Mesendoderm (in vitro differentiated cells): ENCODE measurements at regions not wholly inside any gene's neighbourhood (a gene's known extent, or its start where the extent isn't known, plus 50 kb on each side); places are given as distances from the start of the nearest gene placed in this dataset.

Experiments used
- DNase-seq: peaks from one replicate; pipeline ENCODE4 v3.0.0; 2013
- H2AK5ac ChIP-seq: 2 replicates; pipeline ENCODE4 v1.6.1; 2013; ENCODE audit warnings: low read length, inconsistent platforms
- H2BK120ac ChIP-seq: 2 replicates; pipeline ENCODE4 v1.6.1; 2013; ENCODE audit warnings: low read depth, mild to moderate bottlenecking, low read length, moderate library complexity, mixed read lengths
- H2BK15ac ChIP-seq: replicated peaks from 2 replicates; pipeline ENCODE4 v1.6.1; 2013; ENCODE audit warnings: low read depth, mild to moderate bottlenecking, moderate library complexity
- H2BK5ac ChIP-seq: 2 replicates; pipeline ENCODE4 v1.6.1; 2013; ENCODE audit warnings: low read length, inconsistent platforms
- H3K18ac ChIP-seq: 2 replicates; pipeline ENCODE4 v1.6.1; 2013; ENCODE audit warnings: mild to moderate bottlenecking, low read length, mixed read lengths
- H3K23ac ChIP-seq: one replicate; pipeline ENCODE4 v1.6.1; 2013; ENCODE audit warnings: low read length
- H3K27ac ChIP-seq: 2 replicates; pipeline ENCODE4 v1.5.1; 2013; ENCODE audit warnings: low read depth, mild to moderate bottlenecking, inconsistent platforms, low read length, moderate library complexity
- H3K27me3 ChIP-seq: 2 replicates; pipeline ENCODE4 v1.6.1; 2013; ENCODE audit warnings: low read length, control low read depth, mild to moderate bottlenecking, inconsistent platforms; ENCODE audit not compliant: insufficient read depth, poor library complexity
- H3K36me3 ChIP-seq: 2 replicates; pipeline ENCODE4 v1.6.1; 2013; ENCODE audit warnings: low read length, inconsistent platforms; ENCODE audit not compliant: control insufficient read depth, insufficient read depth
- H3K4ac ChIP-seq: one replicate; pipeline ENCODE4 v1.6.1; 2013; ENCODE audit warnings: low read depth, mild to moderate bottlenecking, low read length, moderate library complexity
- H3K4me1 ChIP-seq: 2 replicates; pipeline ENCODE4 v1.6.1; 2013; ENCODE audit warnings: low read depth, low read length, inconsistent platforms; ENCODE audit not compliant: control insufficient read depth
- H3K4me2 ChIP-seq: 2 replicates; pipeline ENCODE4 v1.6.1; 2013; ENCODE audit warnings: low read length
- H3K4me3 ChIP-seq: 2 replicates; pipeline ENCODE4 v1.5.1; 2013; ENCODE audit warnings: mild to moderate bottlenecking, low read length
- H3K56ac ChIP-seq: one replicate; pipeline ENCODE4 v1.6.1; 2013; ENCODE audit warnings: low read length
- H3K79me1 ChIP-seq: 2 replicates; pipeline ENCODE4 v1.6.1; 2013; ENCODE audit warnings: low read length, inconsistent platforms
- H3K79me2 ChIP-seq: 2 replicates; pipeline ENCODE4 v1.6.1; 2013; ENCODE audit warnings: mild to moderate bottlenecking, low read length; ENCODE audit not compliant: control insufficient read depth, insufficient read depth
- H3K9ac ChIP-seq: 2 replicates; pipeline ENCODE4 v1.6.1; 2013; ENCODE audit warnings: low read length, inconsistent platforms
- H4K5ac ChIP-seq: one replicate; pipeline ENCODE4 v1.6.1; 2013; ENCODE audit warnings: low read length
- H4K8ac ChIP-seq: one replicate; pipeline ENCODE4 v1.6.1; 2013; ENCODE audit warnings: low read depth, mild to moderate bottlenecking, control low read depth, low read length, moderate library complexity
- WGBS: extraction: QIAGEN DNeasy Blood & Tissue Kit; methylation state at CpG from one replicate; pipeline ENCODE4 v1.1.7; 2013; ENCODE audit warnings: low lambda C conversion rate, missing lambda C conversion rate; ENCODE audit not compliant: insufficient coverage; ENCODE audit errors: extremely low coverage; 5-methylcytosine and 5-hydroxymethylcytosine counted together

GRCh38 chr6:129955584-129955983, 62.8 kb upstream of the L3MBTL3 start:
- H3K27me3 ChIP-seq: no peaks in the 10 kb centered on the region
- no peak overlapping the region for H3K9ac ChIP-seq
- H3K18ac ChIP-seq: no peak overlapping the region
- no peak overlapping the region for H4K8ac ChIP-seq
- H2BK15ac ChIP-seq: no peak overlapping the region
- no peak overlapping the region for H2AK5ac ChIP-seq
- H3K79me1 ChIP-seq: no peaks in the 10 kb centered on the region
- no CpG with 5 or more reads among the region's 1 CpG for WGBS
- DNase-seq: no peak
- H3K36me3 ChIP-seq: no peaks in the 10 kb centered on the region
- no peak overlapping the region for H2BK5ac ChIP-seq
- H3K4me1 ChIP-seq: no peaks in the 10 kb centered on the region
- no peaks in the 10 kb centered on the region for H3K79me2 ChIP-seq
- H4K5ac ChIP-seq: no peak overlapping the region
- H3K27ac ChIP-seq: no peak overlapping the region
- H2BK120ac ChIP-seq: no peak overlapping the region
- H3K56ac ChIP-seq: no peak overlapping the region
- H3K4ac ChIP-seq: no peak overlapping the region
- no peak overlapping the region for H3K23ac ChIP-seq
- no peak overlapping the region for H3K4me2 ChIP-seq
- H3K4me3 ChIP-seq: no peak overlapping the region

GRCh38 chr6:129954749-129955431, 63.5 kb upstream of the L3MBTL3 start:
- H4K8ac ChIP-seq: no peak overlapping the region
- H3K18ac ChIP-seq: peak overlapping the region; percentile 63
- H3K4me3 ChIP-seq: no peak overlapping the region
- no peak overlapping the region for H3K56ac ChIP-seq
- H3K27me3 ChIP-seq: no peaks in the 10 kb centered on the region
- H2BK5ac ChIP-seq: no peak overlapping the region
- H3K4me2 ChIP-seq: no peak overlapping the region
- H3K4me1 ChIP-seq: no peaks in the 10 kb centered on the region
- no peak overlapping the region for H4K5ac ChIP-seq
- WGBS: no CpG with 5 or more reads among the region's 8 CpGs
- H3K36me3 ChIP-seq: no peaks in the 10 kb centered on the region
- no peak overlapping the region for H3K4ac ChIP-seq
- no peaks in the 10 kb centered on the region for H3K79me1 ChIP-seq
- H2AK5ac ChIP-seq: no peak overlapping the region
- no peaks in the 10 kb centered on the region for H3K79me2 ChIP-seq
- H2BK120ac ChIP-seq: no peak overlapping the region
- no peak overlapping the region for H3K23ac ChIP-seq
- no peak overlapping the region for H2BK15ac ChIP-seq
- H3K9ac ChIP-seq: no peak overlapping the region
- DNase-seq: peak; percentile 32
- no peak overlapping the region for H3K27ac ChIP-seq

GRCh38 chr6:129947797-129948196, 70.6 kb upstream of the L3MBTL3 start:
- WGBS: no CpG with 5 or more reads among the region's 1 CpG
- H3K27me3 ChIP-seq: no peaks in the 10 kb centered on the region
- no peak overlapping the region for H4K5ac ChIP-seq

GRCh38 chr6:129946439-129947140, 71.8 kb upstream of the L3MBTL3 start:
- no peak overlapping the region for H2AK5ac ChIP-seq
- H3K4me2 ChIP-seq: no peak overlapping the region
- H3K4me1 ChIP-seq: peaks cover 5% of the 10 kb centered on the region
- peak; percentile 88 for DNase-seq
- no peaks in the 10 kb centered on the region for H3K79me1 ChIP-seq
- no peak overlapping the region for H2BK15ac ChIP-seq
- peak overlapping the region; percentile 76 for H4K8ac ChIP-seq
- no CpG with 5 or more reads among the region's 9 CpGs for WGBS
- H3K9ac ChIP-seq: no peak overlapping the region
- no peaks in the 10 kb centered on the region for H3K36me3 ChIP-seq
- peak overlapping the region; percentile 26 for H3K4ac ChIP-seq
- no peak overlapping the region for H3K4me3 ChIP-seq
- peak overlapping the region; percentile 17 for H3K56ac ChIP-seq
- H4K5ac ChIP-seq: no peak overlapping the region
- no peak overlapping the region for H2BK120ac ChIP-seq
- H3K27ac ChIP-seq: no peak overlapping the region
- no peak overlapping the region for H3K23ac ChIP-seq
- H3K27me3 ChIP-seq: no peaks in the 10 kb centered on the region
- peak overlapping the region; percentile 62 for H3K18ac ChIP-seq
- no peak overlapping the region for H2BK5ac ChIP-seq
- H3K79me2 ChIP-seq: no peaks in the 10 kb centered on the region

More at GRCh38 chr6:129947797-129948196, 70.6 kb upstream of the L3MBTL3 start:
- Histone ChIP-seq H2BK15ac (no peak overlapping the region), H3K56ac (no peak overlapping the region), H3K4me2 (no peak overlapping the region), H3K27ac (no peak overlapping the region), H2BK5ac (no peak overlapping the region), H3K4ac (no peak overlapping the region), H3K36me3 (no peaks in the 10 kb centered on the region), H2BK120ac (no peak overlapping the region), H4K8ac (no peak overlapping the region), H2AK5ac (no peak overlapping the region), H3K4me1 (peaks cover 5% of the 10 kb centered on the region), H3K79me2 (no peaks in the 10 kb centered on the region), H3K18ac (no peak overlapping the region), H3K4me3 (no peak overlapping the region), H3K9ac (no peak overlapping the region), H3K23ac (no peak overlapping the region), H3K79me1 (no peaks in the 10 kb centered on the region)
- no peak for DNase-seq

- Histone ChIP-seq H3K23ac (no peak overlapping the region), H3K27me3 (no peaks in the 10 kb centered on the region), H4K8ac (no peak overlapping the region), H3K4me3 (no peak overlapping the region), H2BK120ac (no peak overlapping the region), H3K4me1 (peaks cover 5% of the 10 kb centered on the region), H2AK5ac (no peak overlapping the region), H2BK5ac (no peak overlapping the region), H3K56ac (no peak overlapping the region), H3K79me1 (no peaks in the 10 kb centered on the region), H3K4ac (no peak overlapping the region), H3K36me3 (no peaks in the 10 kb centered on the region), H3K9ac (no peak overlapping the region), H2BK15ac (no peak overlapping the region), H3K79me2 (no peaks in the 10 kb centered on the region), H4K5ac (no peak overlapping the region), H3K18ac (no peak overlapping the region), H3K4me2 (no peak overlapping the region), H3K27ac (no peak overlapping the region)
- DNase-seq: no peak
- WGBS: no CpG with 5 or more reads among the region's 11 CpGs
Observed at GRCh38 chr6:129943637-129944271, 74.6 kb upstream of the L3MBTL3 start.
